K562 (cell line): ENCODE measurements at regions not wholly inside any gene's neighbourhood (a gene's known extent, or its start where the extent isn't known, plus 50 kb on each side); places are given as distances from the start of the nearest gene placed in this dataset.

Experiments used
- ATAC-seq: fragments of 200-7000 bp; cut with Tn5 transposase; 3 replicates; pipeline ENCODE4 v1.9.1; 2020; ENCODE audit warnings: moderate library complexity
- BruUV-seq: library from RNA; stranded (reverse); fragments of 400-500 nt; replicated peaks from 2 replicates; lab custom pipeline; 2021; lab: Mats Ljungman, UMichigan
- CTCF ChIA-PET: fragments of 300-600 bp; formaldehyde crosslinking; extraction: SDS; loops from one replicate; lab custom pipeline; 2021; ENCODE audit warnings: low intra/inter-chr PET ratio; lab: Yijun Ruan, JAX
- POLR2A ChIA-PET: fragments of 300-600, 350-650 bp; sonication (Branson Sonifier 250); formaldehyde crosslinking; extraction: SDS; loops from one replicate; lab custom pipeline; 2021; ENCODE audit warnings: antibody characterized with exemption, inconsistent platforms; lab: Yijun Ruan, JAX
- DNase-seq, 4 experiments: peaks; one replicate each; pipeline versions ENCODE4 v3.0.0 to v3.0.0-alpha.2; 2011 to 2018; ENCODE audit warnings: low spot score in 3 of 4, mixed read lengths in 3 of 4; ENCODE audit errors: extremely low read depth in 1 of 4
- FAIRE-seq: peaks from 2 replicates; lab custom pipeline; 2011; peaks lifted over from hg19 to GRCh38; lab: Jason Lieb, UNC
- H2AFZ ChIP-seq: 2 replicates; pipeline ENCODE4 v1.6.0; 2011; ENCODE audit warnings: low read depth, low read length, control low read depth, inconsistent platforms
- H3K27ac ChIP-seq: fragments of 200-600 bp; 3 replicates; pipeline ENCODE4 v1.8.0; 2011; ENCODE audit warnings: low read depth, mild to moderate bottlenecking, control low read depth, inconsistent platforms, low read length, moderate library complexity, mixed read lengths; ENCODE audit errors: extremely low read depth
- H3K27me3 ChIP-seq, 2 experiments: fragments of 300-600 bp in 1 of 2; 2 replicates in 1 of 2; 3 replicates in 1 of 2; pipeline versions ENCODE4 v1.6.0 to v1.8.0; 2011; ENCODE audit warnings: inconsistent platforms in 2 of 2, low read length in 2 of 2, mild to moderate bottlenecking in 1 of 2, mixed read lengths in 1 of 2, moderate library complexity in 1 of 2; ENCODE audit not compliant: control insufficient read depth in 2 of 2, insufficient read depth in 2 of 2
- H3K36me3 ChIP-seq: fragments of 300-600 bp; 3 replicates; pipeline ENCODE4 v1.8.0; 2011; ENCODE audit warnings: mild to moderate bottlenecking, low read length, inconsistent platforms; ENCODE audit not compliant: control insufficient read depth, insufficient read depth
- H3K4me1 ChIP-seq, 2 experiments: fragments of 200-600 bp in 1 of 2; replicated peaks in 1 of 2; 2 replicates in 1 of 2; 3 replicates in 1 of 2; pipeline versions ENCODE4 v1.5.1 to v1.8.0; 2011; ENCODE audit warnings: inconsistent platforms in 2 of 2, low read length in 2 of 2, mild to moderate bottlenecking in 1 of 2, mixed read lengths in 1 of 2, moderate library complexity in 1 of 2; ENCODE audit not compliant: control insufficient read depth in 2 of 2, insufficient read depth in 2 of 2
- H3K4me2 ChIP-seq: 2 replicates; pipeline ENCODE4 v1.6.1; 2011; ENCODE audit warnings: low read length, control low read depth, inconsistent platforms, mixed read lengths; ENCODE audit not compliant: insufficient read depth
- H3K4me3 ChIP-seq: fragments of 200-600 bp; sonication (generic), shearing (Covaris generic); 2 replicates; pipeline ENCODE4 v1.5.1; 2016; ENCODE audit warnings: control low read depth, inconsistent platforms
- H3K79me2 ChIP-seq: fragments of 200-600 bp; 3 replicates; pipeline ENCODE4 v1.8.0; 2011; ENCODE audit warnings: low read length, inconsistent platforms; ENCODE audit not compliant: control insufficient read depth, insufficient read depth
- H3K9ac ChIP-seq, 2 experiments: 2 replicates each; pipeline versions ENCODE4 v1.6.0 to v1.6.1; 2011; ENCODE audit warnings: low read depth in 2 of 2, low read length in 2 of 2, control low read depth in 1 of 2, inconsistent platforms in 1 of 2, mild to moderate bottlenecking in 1 of 2, mixed read lengths in 1 of 2; ENCODE audit not compliant: insufficient read depth in 1 of 2
- H3K9me1 ChIP-seq: one replicate; pipeline ENCODE4 v1.6.0; 2011; ENCODE audit warnings: inconsistent platforms, mild to moderate bottlenecking, low read length, moderate library complexity; ENCODE audit not compliant: control insufficient read depth, insufficient read depth
- H3K9me3 ChIP-seq: replicated peaks from 2 replicates; pipeline ENCODE4 v1.5.1; 2011; ENCODE audit warnings: low read depth, low read length, inconsistent platforms; ENCODE audit not compliant: control insufficient read depth, insufficient read depth
- H4K20me1 ChIP-seq: replicated peaks from 2 replicates; pipeline ENCODE4 v1.6.1; 2011; ENCODE audit warnings: low read length, inconsistent platforms, mixed read lengths; ENCODE audit not compliant: control insufficient read depth, insufficient read depth
- FOXA1 ChIP-seq: fragments of 450-650 bp; IDR thresholded peaks from 2 replicates; pipeline ENCODE4 v1.6.1; 2016; ENCODE audit warnings: mild to moderate bottlenecking, borderline replicate concordance
- MEF2A ChIP-seq: IDR thresholded peaks from 2 replicates; pipeline ENCODE4 v1.6.1; 2011; ENCODE audit warnings: low read depth, mild to moderate bottlenecking, low read length, moderate library complexity; ENCODE audit not compliant: control insufficient read depth
- PURB ChIP-seq: sonication (generic); formaldehyde crosslinking; IDR thresholded peaks from 2 replicates; pipeline ENCODE4 v1.9.0; 2021; ENCODE audit warnings: low read depth, mild to moderate bottlenecking, missing genetic modification reagents
- SMAD3 ChIP-seq: fragments of 450-650 bp; formaldehyde crosslinking; conservative IDR thresholded peaks from 2 replicates; pipeline ENCODE4 v1.4.0; 2020; ENCODE audit warnings: mild to moderate bottlenecking
- ZNF133 ChIP-seq: fragments of 250-450 bp; sonication (Bioruptor Pico); IDR thresholded peaks from 2 replicates; pipeline ENCODE4 v1.4.0; 2020; ENCODE audit warnings: mild to moderate bottlenecking
- ZNF143 ChIP-seq: sonication (generic); formaldehyde crosslinking; IDR thresholded peaks from 2 replicates; pipeline ENCODE4 v1.9.0; 2022; ENCODE audit warnings: mild to moderate bottlenecking, missing genetic modification reagents
- ZSCAN29 ChIP-seq: fragments of 450-650 bp; IDR thresholded peaks from 2 replicates; pipeline ENCODE4 v1.6.1; 2017
- WGBS: fragments of 100-300 bp; shearing (Covaris generic); methylation state at CpG from one replicate; pipeline ENCODE4 v1.1.6; 2016; ENCODE audit warnings: low coverage, mixed read lengths; ENCODE audit not compliant: insufficient coverage; ENCODE audit errors: missing lambda C conversion rate; 5-methylcytosine and 5-hydroxymethylcytosine counted together
- in situ Hi-C: fragments of 300-500 bp; cut with MboI; formaldehyde crosslinking; loops from 4 replicates; pipeline ENCODE4 v1.15.0; 2018; ENCODE audit warnings: inconsistent platforms, mixed read lengths
- intact Hi-C: fragments of 100-400 bp; cut with micrococcal nuclease; formaldehyde crosslinking; loops from 2 replicates; pipeline ENCODE4 v1.14.2; 2022
- TF ChIP-seq, protein P1 (sequence below): fragments of 200-400 bp; formaldehyde crosslinking; IDR thresholded peaks from 2 replicates; pipeline ENCODE4 v1.6.1; 2017; ENCODE audit warnings: mild to moderate bottlenecking, low read depth, low read length, moderate library complexity
- TF ChIP-seq, protein P2 (sequence below): fragments of 150-350 bp; IDR thresholded peaks from 2 replicates; pipeline ENCODE4 v1.6.1; 2014; ENCODE audit warnings: low read depth, mild to moderate bottlenecking, low read length, borderline replicate concordance
- TF ChIP-seq, protein P3 (sequence below): fragments of 250-450 bp; sonication (Bioruptor Pico); IDR thresholded peaks from 2 replicates; pipeline ENCODE4 v1.4.0; 2020; ENCODE audit warnings: mild to moderate bottlenecking, moderate library complexity

DNA sequence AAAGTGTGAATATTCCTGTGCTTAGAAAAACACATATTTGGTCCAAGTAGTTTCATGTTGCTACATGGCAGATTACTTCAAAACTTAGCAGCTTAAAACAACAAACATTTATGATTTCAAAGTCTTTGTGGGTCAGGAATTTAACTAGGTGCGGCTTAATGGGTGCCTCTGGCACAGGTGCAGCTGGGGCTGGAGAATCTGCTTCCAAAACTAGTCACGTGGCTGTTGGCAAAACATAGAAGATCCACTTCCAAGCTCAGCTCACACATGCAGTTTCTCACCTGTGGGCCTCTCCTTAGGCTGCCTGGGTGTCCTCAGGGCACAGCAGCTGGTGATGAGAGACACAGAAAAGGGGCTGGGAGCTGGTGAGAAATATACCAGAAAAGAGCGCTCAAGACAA lies 263.4 kb downstream of the TTLL7 start:
- DNase-seq (no peak), ATAC-seq (no peak), FAIRE-seq (no peak)
- ChIA-PET POLR2A (interaction anchor here (0.6 kb wide), 1 partner anchor 520 kb away, joined by 3 read pairs; no protein-coding TSS in a partner anchor), CTCF (no interaction called here)
- H3K4me1 ChIP-seq = no peaks in the 10 kb centered on the region
- no peak overlapping the region for H3K9ac ChIP-seq
- H3K27me3 ChIP-seq = no peaks in the 10 kb centered on the region
- no peak overlapping the region for H2AFZ ChIP-seq
- intact Hi-C loops = no loop called here
- no peak overlapping the region for H3K27ac ChIP-seq
- 0% methylated on average over 3 of the region's 3 CpGs for WGBS
- H3K4me3 ChIP-seq = no peak overlapping the region
- H3K79me2 ChIP-seq = no peaks in the 10 kb centered on the region
- no peaks in the 10 kb centered on the region for H4K20me1 ChIP-seq
- no peaks in the 10 kb centered on the region for H3K9me3 ChIP-seq
- in situ Hi-C loops = no loop called here
- H3K9me1 ChIP-seq = no peaks in the 10 kb centered on the region
- TF ChIP-seq, protein P1, sequence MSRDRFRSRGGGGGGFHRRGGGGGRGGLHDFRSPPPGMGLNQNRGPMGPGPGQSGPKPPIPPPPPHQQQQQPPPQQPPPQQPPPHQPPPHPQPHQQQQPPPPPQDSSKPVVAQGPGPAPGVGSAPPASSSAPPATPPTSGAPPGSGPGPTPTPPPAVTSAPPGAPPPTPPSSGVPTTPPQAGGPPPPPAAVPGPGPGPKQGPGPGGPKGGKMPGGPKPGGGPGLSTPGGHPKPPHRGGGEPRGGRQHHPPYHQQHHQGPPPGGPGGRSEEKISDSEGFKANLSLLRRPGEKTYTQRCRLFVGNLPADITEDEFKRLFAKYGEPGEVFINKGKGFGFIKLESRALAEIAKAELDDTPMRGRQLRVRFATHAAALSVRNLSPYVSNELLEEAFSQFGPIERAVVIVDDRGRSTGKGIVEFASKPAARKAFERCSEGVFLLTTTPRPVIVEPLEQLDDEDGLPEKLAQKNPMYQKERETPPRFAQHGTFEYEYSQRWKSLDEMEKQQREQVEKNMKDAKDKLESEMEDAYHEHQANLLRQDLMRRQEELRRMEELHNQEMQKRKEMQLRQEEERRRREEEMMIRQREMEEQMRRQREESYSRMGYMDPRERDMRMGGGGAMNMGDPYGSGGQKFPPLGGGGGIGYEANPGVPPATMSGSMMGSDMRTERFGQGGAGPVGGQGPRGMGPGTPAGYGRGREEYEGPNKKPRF = no peak
- TF ChIP-seq, protein P2, sequence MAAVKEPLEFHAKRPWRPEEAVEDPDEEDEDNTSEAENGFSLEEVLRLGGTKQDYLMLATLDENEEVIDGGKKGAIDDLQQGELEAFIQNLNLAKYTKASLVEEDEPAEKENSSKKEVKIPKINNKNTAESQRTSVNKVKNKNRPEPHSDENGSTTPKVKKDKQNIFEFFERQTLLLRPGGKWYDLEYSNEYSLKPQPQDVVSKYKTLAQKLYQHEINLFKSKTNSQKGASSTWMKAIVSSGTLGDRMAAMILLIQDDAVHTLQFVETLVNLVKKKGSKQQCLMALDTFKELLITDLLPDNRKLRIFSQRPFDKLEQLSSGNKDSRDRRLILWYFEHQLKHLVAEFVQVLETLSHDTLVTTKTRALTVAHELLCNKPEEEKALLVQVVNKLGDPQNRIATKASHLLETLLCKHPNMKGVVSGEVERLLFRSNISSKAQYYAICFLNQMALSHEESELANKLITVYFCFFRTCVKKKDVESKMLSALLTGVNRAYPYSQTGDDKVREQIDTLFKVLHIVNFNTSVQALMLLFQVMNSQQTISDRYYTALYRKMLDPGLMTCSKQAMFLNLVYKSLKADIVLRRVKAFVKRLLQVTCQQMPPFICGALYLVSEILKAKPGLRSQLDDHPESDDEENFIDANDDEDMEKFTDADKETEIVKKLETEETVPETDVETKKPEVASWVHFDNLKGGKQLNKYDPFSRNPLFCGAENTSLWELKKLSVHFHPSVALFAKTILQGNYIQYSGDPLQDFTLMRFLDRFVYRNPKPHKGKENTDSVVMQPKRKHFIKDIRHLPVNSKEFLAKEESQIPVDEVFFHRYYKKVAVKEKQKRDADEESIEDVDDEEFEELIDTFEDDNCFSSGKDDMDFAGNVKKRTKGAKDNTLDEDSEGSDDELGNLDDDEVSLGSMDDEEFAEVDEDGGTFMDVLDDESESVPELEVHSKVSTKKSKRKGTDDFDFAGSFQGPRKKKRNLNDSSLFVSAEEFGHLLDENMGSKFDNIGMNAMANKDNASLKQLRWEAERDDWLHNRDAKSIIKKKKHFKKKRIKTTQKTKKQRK = no peak
- TF ChIP-seq FOXA1 (no peak), PURB (CRISPR knock-in tag) (no peak), MEF2A (no peak), ZNF143 (CRISPR knock-in tag) (no peak), SMAD3 (CRISPR knock-in tag) (no peak), ZSCAN29 (no peak), ZNF133 (CRISPR knock-in tag) (no peak)
- TF ChIP-seq, protein P3, sequence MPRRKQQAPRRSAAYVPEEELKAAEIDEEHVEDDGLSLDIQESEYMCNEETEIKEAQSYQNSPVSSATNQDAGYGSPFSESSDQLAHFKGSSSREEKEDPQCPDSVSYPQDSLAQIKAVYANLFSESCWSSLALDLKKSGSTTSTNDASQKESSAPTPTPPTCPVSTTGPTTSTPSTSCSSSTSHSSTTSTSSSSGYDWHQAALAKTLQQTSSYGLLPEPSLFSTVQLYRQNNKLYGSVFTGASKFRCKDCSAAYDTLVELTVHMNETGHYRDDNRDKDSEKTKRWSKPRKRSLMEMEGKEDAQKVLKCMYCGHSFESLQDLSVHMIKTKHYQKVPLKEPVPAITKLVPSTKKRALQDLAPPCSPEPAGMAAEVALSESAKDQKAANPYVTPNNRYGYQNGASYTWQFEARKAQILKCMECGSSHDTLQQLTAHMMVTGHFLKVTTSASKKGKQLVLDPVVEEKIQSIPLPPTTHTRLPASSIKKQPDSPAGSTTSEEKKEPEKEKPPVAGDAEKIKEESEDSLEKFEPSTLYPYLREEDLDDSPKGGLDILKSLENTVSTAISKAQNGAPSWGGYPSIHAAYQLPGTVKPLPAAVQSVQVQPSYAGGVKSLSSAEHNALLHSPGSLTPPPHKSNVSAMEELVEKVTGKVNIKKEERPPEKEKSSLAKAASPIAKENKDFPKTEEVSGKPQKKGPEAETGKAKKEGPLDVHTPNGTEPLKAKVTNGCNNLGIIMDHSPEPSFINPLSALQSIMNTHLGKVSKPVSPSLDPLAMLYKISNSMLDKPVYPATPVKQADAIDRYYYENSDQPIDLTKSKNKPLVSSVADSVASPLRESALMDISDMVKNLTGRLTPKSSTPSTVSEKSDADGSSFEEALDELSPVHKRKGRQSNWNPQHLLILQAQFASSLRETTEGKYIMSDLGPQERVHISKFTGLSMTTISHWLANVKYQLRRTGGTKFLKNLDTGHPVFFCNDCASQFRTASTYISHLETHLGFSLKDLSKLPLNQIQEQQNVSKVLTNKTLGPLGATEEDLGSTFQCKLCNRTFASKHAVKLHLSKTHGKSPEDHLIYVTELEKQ = no peak
- TF ChIP-seq, all 486 proteins: peak for 0
- no peak overlapping the region for H3K4me2 ChIP-seq
- no peaks in the 10 kb centered on the region for H3K36me3 ChIP-seq
- BruUV-seq = no TSS peak
